IMR-90 (cell line): ENCODE measurements at regions not wholly inside any gene's neighbourhood (a gene's known extent, or its start where the extent isn't known, plus 50 kb on each side); places are given as distances from the start of the nearest gene placed in this dataset.

Source experiments
- ATAC-seq: fragments of 200-7000 bp; cut with Tn5 transposase; 2 replicates; pipeline ENCODE4 v1.9.1; 2020; ENCODE audit warnings: low read depth, mild to moderate bottlenecking, moderate library complexity
- BruUV-seq: library from RNA; stranded (reverse); fragments of 400-500 nt; replicated peaks from 2 replicates; lab custom pipeline; 2021; lab: Mats Ljungman, UMichigan
- CTCF ChIA-PET: fragments of 300-600 bp; formaldehyde crosslinking; extraction: SDS; loops from one replicate; lab custom pipeline; 2021; ENCODE audit warnings: antibody characterized with exemption; lab: Yijun Ruan, JAX
- POLR2A ChIA-PET: fragments of 300-600 bp; sonication (Branson Sonifier 250); formaldehyde crosslinking; loops from one replicate; lab custom pipeline; 2022; ENCODE audit warnings: antibody characterized with exemption; ENCODE audit not compliant: unreplicated experiment; lab: Charles Lee
- DNase-seq: peaks from one replicate; pipeline ENCODE4 v3.0.0; 2013
- H2AFZ ChIP-seq: replicated peaks from 2 replicates; pipeline ENCODE3; 2013; ENCODE audit warnings: low read length, mild to moderate bottlenecking; ENCODE audit not compliant: poor library complexity
- H2AK5ac ChIP-seq: 2 replicates; pipeline ENCODE4 v1.6.1; 2013; ENCODE audit warnings: low read depth, low read length, inconsistent platforms
- H2AK9ac ChIP-seq: replicated peaks from 2 replicates; pipeline ENCODE3; 2013; ENCODE audit warnings: mild to moderate bottlenecking, low read depth, low read length, moderate library complexity; ENCODE audit not compliant: poor library complexity
- H2BK120ac ChIP-seq: 2 replicates; pipeline ENCODE4 v1.6.1; 2013; ENCODE audit warnings: low read depth, low read length, inconsistent platforms
- H2BK15ac ChIP-seq: 3 replicates; pipeline ENCODE4 v1.6.1; 2013; ENCODE audit warnings: low read depth, low read length, inconsistent platforms
- H2BK20ac ChIP-seq: 2 replicates; pipeline ENCODE4 v1.6.1; 2013; ENCODE audit warnings: low read depth, mild to moderate bottlenecking, inconsistent platforms, low read length, moderate library complexity
- H2BK5ac ChIP-seq: 2 replicates; pipeline ENCODE4 v1.6.1; 2013; ENCODE audit warnings: mild to moderate bottlenecking, low read depth, low read length, inconsistent platforms; ENCODE audit not compliant: poor library complexity, severe bottlenecking
- H3K14ac ChIP-seq: replicated peaks from 2 replicates; pipeline ENCODE4 v1.6.1; 2013; ENCODE audit warnings: low read depth, low read length, inconsistent platforms
- H3K18ac ChIP-seq: 2 replicates; pipeline ENCODE4 v1.6.1; 2013; ENCODE audit warnings: low read depth, low read length, control low read depth
- H3K23ac ChIP-seq: 2 replicates; pipeline ENCODE4 v1.6.1; 2013; ENCODE audit warnings: low read depth, low read length, inconsistent platforms
- H3K27ac ChIP-seq: 2 replicates; pipeline ENCODE4 v1.5.1; 2013; ENCODE audit warnings: mild to moderate bottlenecking, control low read depth, low read length; ENCODE audit not compliant: insufficient read depth
- H3K27me3 ChIP-seq: 2 replicates; pipeline ENCODE4 v1.6.1; 2013; ENCODE audit warnings: low read length; ENCODE audit not compliant: control insufficient read depth, insufficient read depth
- H3K36me3 ChIP-seq: 2 replicates; pipeline ENCODE4 v1.6.1; 2013; ENCODE audit warnings: low read length, mixed read lengths; ENCODE audit not compliant: control insufficient read depth, insufficient read depth
- H3K4ac ChIP-seq: 2 replicates; pipeline ENCODE4 v1.6.1; 2013; ENCODE audit warnings: low read depth, low read length, inconsistent platforms
- H3K4me1 ChIP-seq: 2 replicates; pipeline ENCODE4 v1.6.1; 2013; ENCODE audit warnings: low read length, mixed read lengths; ENCODE audit not compliant: control insufficient read depth, insufficient read depth
- H3K4me2 ChIP-seq: 2 replicates; pipeline ENCODE4 v1.6.1; 2013; ENCODE audit warnings: low read depth, mild to moderate bottlenecking, control low read depth, low read length, moderate library complexity
- H3K4me3 ChIP-seq: 2 replicates; pipeline ENCODE4 v1.5.1; 2013; ENCODE audit warnings: low read depth, mild to moderate bottlenecking, control low read depth, low read length, moderate library complexity; ENCODE audit not compliant: insufficient read depth
- H3K56ac ChIP-seq: 2 replicates; pipeline ENCODE4 v1.6.1; 2013; ENCODE audit warnings: low read length, inconsistent platforms; ENCODE audit not compliant: insufficient read depth; ENCODE audit errors: extremely low read depth
- H3K79me1 ChIP-seq, 2 experiments: 2 replicates each; pipeline ENCODE4 v1.6.1; 2013; ENCODE audit warnings: low read length in 2 of 2, inconsistent platforms in 1 of 2, low read depth in 1 of 2
- H3K9ac ChIP-seq: 2 replicates; pipeline ENCODE4 v1.6.1; 2013; ENCODE audit warnings: low read depth, low read length, control low read depth
- H3K9me1 ChIP-seq: 2 replicates; pipeline ENCODE4 v1.6.1; 2013; ENCODE audit warnings: low read length, inconsistent platforms; ENCODE audit not compliant: insufficient read depth
- H3K9me3 ChIP-seq: 2 replicates; pipeline ENCODE4 v1.6.1; 2013; ENCODE audit warnings: low read length; ENCODE audit not compliant: control insufficient read depth, insufficient read depth
- H4K20me1 ChIP-seq: 2 replicates; pipeline ENCODE4 v1.6.1; 2013; ENCODE audit warnings: low read length, inconsistent platforms; ENCODE audit not compliant: insufficient read depth
- H4K5ac ChIP-seq: 2 replicates; pipeline ENCODE4 v1.6.1; 2013; ENCODE audit warnings: mild to moderate bottlenecking, low read depth, low read length, control low read depth
- H4K8ac ChIP-seq, 2 experiments: 2 replicates each; pipeline ENCODE4 v1.6.1; 2013; ENCODE audit warnings: low read depth in 2 of 2, low read length in 2 of 2, control low read depth in 1 of 2, inconsistent platforms in 1 of 2
- H4K91ac ChIP-seq: 2 replicates; pipeline ENCODE4 v1.6.1; 2013; ENCODE audit warnings: low read depth, low read length, inconsistent platforms; ENCODE audit not compliant: insufficient read depth
- BHLHE40 ChIP-seq: fragments of 150-350 bp; IDR thresholded peaks from 2 replicates; pipeline ENCODE4 v1.6.1; 2016; ENCODE audit warnings: mild to moderate bottlenecking, low read depth, low read length
- CEBPB ChIP-seq: IDR thresholded peaks from 2 replicates; pipeline ENCODE4 v1.6.1; 2012; ENCODE audit warnings: low read depth, low read length, improper control_type of control experiment
- CTCF ChIP-seq: conservative IDR thresholded peaks from 2 replicates; pipeline ENCODE4 v1.5.1; 2012; ENCODE audit warnings: mild to moderate bottlenecking, low read depth, low read length, improper control_type of control experiment
- ELK1 ChIP-seq: fragments of 150-350 bp; IDR thresholded peaks from 2 replicates; pipeline ENCODE4 v1.6.1; 2016; ENCODE audit warnings: low read depth, mild to moderate bottlenecking, low read length, moderate library complexity, borderline replicate concordance
- FOS ChIP-seq: fragments of 150-350 bp; IDR thresholded peaks from 2 replicates; pipeline ENCODE4 v1.6.1; 2016; ENCODE audit warnings: low read depth, low read length
- MAFK ChIP-seq: IDR thresholded peaks from 2 replicates; pipeline ENCODE4 v1.6.1; 2012; ENCODE audit warnings: low read depth, low read length, improper control_type of control experiment
- RAD21 ChIP-seq: IDR thresholded peaks from 2 replicates; pipeline ENCODE4 v1.6.1; 2012; ENCODE audit warnings: low read length, improper control_type of control experiment
- RCOR1 ChIP-seq: IDR thresholded peaks from 2 replicates; pipeline ENCODE4 v1.6.1; 2012; ENCODE audit warnings: mild to moderate bottlenecking, low read length, improper control_type of control experiment; ENCODE audit not compliant: insufficient replicate concordance
- SMC3 ChIP-seq: fragments of 150-350 bp; IDR thresholded peaks from 2 replicates; pipeline ENCODE4 v1.6.1; 2016; ENCODE audit warnings: low read depth, mild to moderate bottlenecking, antibody characterized with exemption, low read length, moderate library complexity
- USF2 ChIP-seq: fragments of 150-350 bp; IDR thresholded peaks from 2 replicates; pipeline ENCODE4 v1.6.1; 2017; ENCODE audit warnings: mild to moderate bottlenecking, antibody characterized with exemption, low read length, low read depth
- WGBS, 2 experiments: methylation state at CpG; one replicate each; pipeline versions ENCODE4 v1.1.5 to v1.1.7; 2013; ENCODE audit warnings: missing lambda C conversion rate in 2 of 2; ENCODE audit not compliant: insufficient read length in 1 of 2; ENCODE audit errors: extremely low coverage in 2 of 2; 5-methylcytosine and 5-hydroxymethylcytosine counted together
- dilution Hi-C: fragments of 300-500 bp; cut with HindIII; formaldehyde crosslinking; loops from one replicate; pipeline ENCODE4 v1.14.3; 2018; ENCODE audit warnings: low sequenced_read_pairs; ENCODE audit not compliant: unreplicated experiment
- in situ Hi-C: fragments of 300-500 bp; cut with MboI; formaldehyde crosslinking; loops from 3 replicates; pipeline ENCODE4 v1.14.3; 2019; ENCODE audit warnings: low sequenced_read_pairs, inconsistent platforms, mixed read lengths
- intact Hi-C: fragments of 100-400 bp; cut with micrococcal nuclease; formaldehyde crosslinking; loops from 2 replicates; pipeline ENCODE4 v1.10.0; 2022

GRCh38 chr11:119509969-119510401, 87.0 kb upstream of the THY1 start:
- Histone ChIP-seq H2AK5ac (peak overlapping the region; percentile 15; the same call in 1 of the 2 replicates), H2AFZ (peak overlapping the region; percentile 71), H3K4me2 (no peak overlapping the region), H2BK20ac (no peak overlapping the region), H3K9me1 (no peaks in the 10 kb centered on the region), H3K9ac (no peak overlapping the region), H4K91ac (no peak overlapping the region), H3K36me3 (no peaks in the 10 kb centered on the region), H3K27me3 (peaks cover 29% of the 10 kb centered on the region), H3K79me1 (no peaks in the 10 kb centered on the region), H2AK9ac (no peak overlapping the region), H3K18ac (no peak overlapping the region), H3K4me3 (no peak overlapping the region), H3K14ac (no peak overlapping the region), H4K5ac (no peak overlapping the region), H3K27ac (no peak overlapping the region), H2BK15ac (no peak overlapping the region), H2BK5ac (no peak overlapping the region), H3K9me3 (0 out of 2 replicates have a peak, but pooled peaks cover 2% of the 10 kb centered on the region), H4K20me1 (no peaks in the 10 kb centered on the region), H3K4ac (no peak overlapping the region), H4K8ac (no peak overlapping the region), H3K23ac (no peak overlapping the region), H3K56ac (no peak overlapping the region), H2BK120ac (no peak overlapping the region; the same call in 1 of the 2 replicates), H3K4me1 (peaks cover 2% of the 10 kb centered on the region; the same call in 1 of the 2 replicates)
- BruUV-seq, result no TSS peak
- intact Hi-C loops (no loop called here), dilution Hi-C loops (no loop called here), in situ Hi-C loops (no loop called here)
- DNase-seq, result peak; percentile 92
- WGBS, 2 experiments, result 0% methylated on average over 1 of the region's 5 CpGs; no CpG with 5 or more reads in 1 of the 2 experiments
- ATAC-seq, result peak; percentile 97
- TF ChIP-seq RAD21, result no peak
- no peak for TF ChIP-seq USF2
- no peak for TF ChIP-seq BHLHE40
- TF ChIP-seq SMC3, result no peak
- no peak for TF ChIP-seq ELK1
- TF ChIP-seq CTCF, result no peak
- TF ChIP-seq FOS, result 0 out of 2 replicates have a peak, but pooled peaks have one; percentile 38
- TF ChIP-seq CEBPB, result peak; percentile 24; the same call in 1 of the 2 replicates
- TF ChIP-seq RCOR1, result no peak
- no peak for TF ChIP-seq MAFK
- CTCF ChIA-PET, result no interaction called here
- POLR2A ChIA-PET, result no interaction called here
